Activated CD4-positive, alpha-beta T cell treated with anti-CD3 and anti-CD28 coated beads, Interleukin-2, amount 50 U/mL, for 4 hours (primary cell): ENCODE measurements at regions not wholly inside any gene's neighbourhood (a gene's known extent, or its start where the extent isn't known, plus 50 kb on each side); places are given as distances from the start of the nearest gene placed in this dataset.

Experiments
- DNase-seq, 2 experiments: peaks; one replicate each; pipeline ENCODE4 v3.0.0-alpha.2; 2020

- no peak for DNase-seq
Measured at GRCh38 chrY:19354061-19354856, 390.3 kb downstream of the KDM5D start.

DNA sequence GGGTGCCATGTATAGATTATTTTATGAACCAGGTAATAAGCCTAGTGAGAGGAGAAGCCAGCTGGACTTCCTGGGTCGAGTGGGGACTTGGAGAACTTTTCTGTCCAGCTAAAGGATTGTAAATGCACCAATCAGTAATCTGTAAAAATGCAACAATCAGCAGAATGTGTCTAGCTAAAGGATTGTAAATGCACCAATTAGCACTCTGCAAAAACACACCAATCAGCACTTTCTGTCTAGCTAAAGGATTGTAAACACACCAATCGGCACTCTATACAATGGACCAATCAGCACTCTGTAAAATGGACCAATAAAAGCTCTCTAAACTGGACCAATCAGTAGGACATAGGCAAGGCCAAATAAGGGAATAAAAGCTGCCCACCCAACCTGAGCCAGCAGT lies 392.9 kb downstream of the KDM5D start:
- DNase-seq, result no peak

DNA sequence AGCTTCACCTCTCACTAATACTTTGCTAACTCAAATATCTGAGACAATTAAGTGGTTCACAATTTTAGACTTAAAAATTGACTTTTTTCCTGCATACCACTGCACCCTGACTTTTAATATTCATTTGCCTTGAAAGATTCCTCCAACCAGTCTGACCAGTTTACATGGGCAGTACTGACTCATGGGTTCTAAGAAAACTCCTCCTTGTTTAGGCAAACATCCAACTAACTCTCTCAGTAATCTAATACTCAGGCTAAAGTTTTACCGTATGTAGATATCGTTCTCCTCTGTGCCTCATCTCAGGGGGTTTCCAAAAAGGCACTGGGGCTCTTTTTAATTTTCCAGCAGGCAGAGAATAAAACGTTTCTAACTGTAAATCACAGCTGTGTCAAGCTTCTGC lies 422.8 kb downstream of the KDM5D start:
- DNase-seq, result no peak

GRCh38 chrY:19319135-19319534 lies 425.4 kb downstream of the KDM5D start:
- DNase-seq, result no peak

DNA sequence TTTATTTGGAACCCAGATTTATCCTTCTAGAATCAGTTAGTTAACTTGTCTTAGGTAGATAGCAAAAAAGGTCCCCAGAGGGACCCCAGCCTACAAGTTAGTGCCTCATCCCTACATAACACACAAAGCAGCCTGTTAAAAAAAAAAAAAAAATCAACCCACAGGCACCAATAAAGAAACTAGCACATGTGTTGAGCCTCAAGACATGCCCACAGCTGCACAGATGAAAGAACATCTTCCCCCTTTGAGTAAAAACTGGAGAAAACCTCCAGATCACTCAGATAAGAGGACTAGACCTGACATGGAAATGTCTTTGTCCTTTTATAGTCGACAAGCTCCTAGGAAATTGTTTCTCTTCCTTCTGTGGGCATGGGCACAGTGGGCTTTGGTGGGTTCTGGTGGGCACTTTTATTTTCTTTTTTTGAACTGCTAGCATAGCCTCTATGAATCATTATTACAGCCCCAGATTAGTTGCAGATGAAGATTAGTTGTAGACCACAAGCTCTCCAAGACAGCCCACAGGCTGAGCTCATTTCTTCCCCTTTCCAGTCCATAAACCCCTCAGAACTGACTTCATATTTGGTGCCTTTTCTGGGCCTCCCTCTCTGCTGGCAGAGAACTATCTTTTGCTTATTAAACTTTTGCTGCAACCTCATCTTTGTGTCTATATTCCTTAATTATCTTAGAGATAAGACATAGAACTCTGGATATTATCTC lies 427.1 kb downstream of the KDM5D start:
- DNase-seq, result no peak

DNA sequence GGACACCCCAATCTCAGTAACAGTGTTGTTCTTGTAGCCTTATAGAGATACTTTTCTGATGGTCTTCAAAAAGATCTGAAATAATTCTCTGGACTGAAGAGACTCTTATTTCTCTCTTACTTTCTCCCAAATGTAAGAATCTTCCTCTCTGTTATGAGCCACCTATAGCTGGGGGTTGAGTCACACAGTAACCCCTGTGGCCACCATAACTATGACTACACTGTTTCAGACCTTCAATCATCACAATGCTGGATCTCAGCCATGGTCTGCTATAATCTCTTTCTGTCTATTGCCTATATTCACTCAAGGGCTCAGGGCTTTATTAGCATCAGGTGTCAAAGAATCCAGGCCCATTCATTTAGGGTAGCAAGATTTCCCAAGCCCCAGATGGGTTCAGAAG lies 436.9 kb downstream of the KDM5D start:
- DNase-seq, result no peak

- no peak for DNase-seq
Measured at GRCh38 chrY:19303136-19303535, 441.4 kb downstream of the KDM5D start.

GRCh38 chrY:19290925-19291324 lies 453.6 kb downstream of the KDM5D start:
- no peak for DNase-seq

DNA sequence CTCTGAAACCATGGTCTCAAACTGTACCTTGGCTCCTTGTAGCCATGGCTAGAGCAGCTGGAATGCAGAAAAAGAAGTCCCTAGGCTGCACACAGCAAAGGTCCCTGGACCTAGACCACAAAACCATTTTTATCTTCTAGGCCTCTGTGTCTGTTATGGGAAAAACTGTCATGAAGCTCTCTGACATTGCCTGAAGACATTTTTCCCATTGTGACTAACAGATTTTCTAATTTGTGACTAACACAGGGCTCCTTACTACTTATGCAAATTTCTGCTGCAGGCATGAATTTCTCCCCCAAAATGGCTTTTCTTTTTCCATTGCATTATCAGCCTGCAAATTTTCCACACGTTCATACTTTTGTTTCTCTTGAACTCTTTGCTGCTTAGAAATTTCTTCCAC lies 470.4 kb downstream of the KDM5D start:
- DNase-seq, result no peak

DNA sequence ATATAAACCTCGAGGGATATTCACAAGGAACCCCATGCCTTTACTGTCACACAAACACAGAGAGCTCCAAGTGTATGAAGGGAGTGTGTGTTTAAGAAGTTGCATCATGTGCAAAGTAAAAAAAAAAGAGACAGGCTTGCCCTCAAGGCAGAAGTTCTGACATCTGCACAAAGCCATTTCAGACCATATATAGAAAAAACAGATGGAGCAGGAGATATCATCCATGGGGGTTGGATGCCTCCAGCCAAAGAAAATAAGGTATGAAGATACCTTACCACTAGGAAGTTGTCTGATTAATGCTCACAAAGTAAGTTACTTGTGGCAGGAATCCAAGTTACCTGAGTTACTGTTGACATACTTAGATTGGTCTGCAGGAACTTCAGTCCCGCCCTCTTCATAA lies 476.2 kb downstream of the KDM5D start:
- DNase-seq, result no peak

GRCh38 chrY:19265404-19265803 lies 479.1 kb downstream of the KDM5D start:
- DNase-seq, result no peak

DNA sequence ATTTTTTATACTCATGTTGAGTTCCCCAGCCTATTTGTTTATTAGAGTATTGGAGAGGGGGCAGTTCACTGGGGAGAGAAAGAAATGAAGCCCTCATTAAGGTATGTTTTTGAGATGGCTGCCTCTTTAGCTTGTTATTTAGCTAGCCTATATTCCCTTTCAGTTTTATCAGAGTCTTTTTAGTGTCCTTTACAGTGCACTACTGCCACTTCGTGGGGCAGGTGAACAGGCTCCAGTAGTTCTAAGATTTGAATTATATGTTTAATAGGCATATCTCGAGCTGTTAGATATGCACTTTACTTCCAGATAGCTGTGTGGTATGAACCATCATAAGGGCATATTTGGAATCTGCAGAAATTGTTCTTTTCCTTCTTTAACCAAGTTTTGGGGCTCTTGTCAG lies 482.2 kb downstream of the KDM5D start:
- DNase-seq, result no peak

DNA sequence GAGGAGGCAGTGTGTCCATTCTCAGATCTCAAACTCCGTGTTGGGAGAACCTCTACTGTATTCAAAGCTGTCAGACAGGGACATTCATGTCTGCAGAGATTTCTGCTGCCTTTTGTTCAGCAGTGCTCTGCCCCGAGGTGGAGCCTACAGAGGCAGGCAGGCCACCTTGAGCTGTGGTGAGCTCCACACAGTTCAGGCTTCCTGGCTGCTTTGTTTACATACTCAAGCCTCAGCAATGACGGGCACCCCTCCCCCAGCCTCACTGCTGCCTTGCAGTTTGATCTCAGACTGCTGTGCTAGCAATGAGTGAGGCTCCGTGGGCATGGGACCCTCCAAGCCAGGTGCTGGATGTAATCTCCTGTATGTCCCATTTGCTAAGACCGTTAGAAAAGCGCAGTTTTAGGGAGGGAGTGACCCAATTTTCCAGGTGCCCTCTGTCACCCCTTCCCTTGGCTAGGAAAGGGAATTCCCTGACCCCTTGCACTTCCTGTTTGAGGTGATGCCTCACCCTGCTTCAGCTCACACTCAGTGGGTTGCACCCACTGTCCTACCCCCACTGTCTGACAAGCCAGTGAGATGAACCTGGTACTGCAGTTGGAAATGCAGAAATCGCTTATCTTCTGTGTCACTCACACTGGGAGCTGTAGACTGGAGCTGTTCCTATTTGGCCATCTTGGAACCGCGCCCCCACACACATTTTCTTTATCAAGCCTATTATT lies 458.9 kb upstream of the HSFY2 start:
- DNase-seq, result peak; percentile 4 to 5

GRCh38 chrY:19220784-19221183 lies 447.2 kb upstream of the HSFY2 start:
- no peak for DNase-seq

GRCh38 chrY:19208915-19209314 lies 435.4 kb upstream of the HSFY2 start:
- DNase-seq, result no peak

GRCh38 chrY:19207048-19207447 lies 433.5 kb upstream of the HSFY2 start:
- DNase-seq, result no peak

DNA sequence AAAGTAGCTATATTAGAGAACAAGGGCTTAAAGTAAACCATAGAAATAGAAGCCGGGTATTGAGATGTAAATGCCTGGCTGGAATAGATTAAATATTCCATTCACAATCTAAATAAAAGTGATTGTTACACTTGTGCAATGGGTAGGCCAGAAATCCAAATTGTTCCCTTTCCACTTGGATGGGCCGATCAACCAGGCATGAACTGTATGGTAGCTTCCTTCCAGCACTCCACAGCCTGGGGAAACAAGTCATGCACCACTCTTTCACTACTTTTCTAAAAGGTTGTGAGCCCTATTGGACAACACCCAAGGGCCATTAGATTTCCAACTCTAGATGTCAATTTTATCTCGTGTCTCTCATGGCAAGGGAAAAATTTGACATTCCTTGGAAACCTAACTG lies 407.3 kb upstream of the HSFY2 start:
- no peak for DNase-seq

DNA sequence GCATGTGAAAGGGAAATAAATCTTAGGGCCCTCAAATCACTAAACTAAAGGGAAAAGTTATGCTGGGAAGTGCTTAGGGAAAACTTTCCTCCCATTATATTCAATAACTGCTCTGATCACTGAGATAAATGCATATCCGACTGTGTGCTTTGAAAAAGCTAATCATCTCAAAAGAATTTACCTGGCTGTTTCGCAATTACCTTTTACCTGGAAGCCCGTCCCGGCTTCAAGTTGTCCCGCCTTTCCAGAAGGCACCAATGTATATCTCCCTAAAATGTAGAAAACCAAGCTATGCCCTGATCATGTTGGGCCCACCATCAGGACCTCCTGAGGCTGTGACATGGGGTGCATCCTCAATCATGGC lies 394.6 kb upstream of the HSFY2 start:
- no peak for DNase-seq

- DNase-seq, result no peak
Measured at GRCh38 chrY:19167319-19168201, 394.0 kb upstream of the HSFY2 start.

- DNase-seq, result no peak
Measured at GRCh38 chrY:19148783-19149182, 375.2 kb upstream of the HSFY2 start.

GRCh38 chrY:19146296-19146695 lies 372.8 kb upstream of the HSFY2 start:
- DNase-seq, result no peak

- DNase-seq, result no peak
Measured at GRCh38 chrY:19142093-19142492, 368.6 kb upstream of the HSFY2 start.
